ENCODE measurements at regions not wholly inside any gene's neighbourhood (a gene's known extent, or its start where the extent isn't known, plus 50 kb on each side); places are given as distances from the start of the nearest gene placed in this dataset.

GRCh38 chr1:98575955-98576354 is 85.6 kb upstream of the SNX7 start:
- no peak overlapping the region for H3K27ac ChIP-seq (ENCODE audit: low read depth in 1 of 2, low read length in 2 of 2)
- ChIA-PET POLR2A (no interaction called here), CTCF (no interaction called here)
- DNase-seq (no peak), ATAC-seq (ENCODE audit: poor library complexity) (no peak)
- H3K4me1 Mint-ChIP-seq (ENCODE audit: low read depth), result no peaks in the 10 kb centered on the region
- no peaks in the 10 kb centered on the region for H3K27me3 ChIP-seq (ENCODE audit: control insufficient read depth in 1 of 2, insufficient read depth in 2 of 2, low read length in 2 of 2)
- peaks cover 4% of the 10 kb centered on the region for H3K9me3 Mint-ChIP-seq
- no peaks in the 10 kb centered on the region for H3K9me3 ChIP-seq (ENCODE audit: control insufficient read depth in 1 of 2, insufficient read depth in 1 of 2, low read length in 2 of 2)
- intact Hi-C loops (cut with DNase I, micrococcal nuclease), result no loop called here
- H3K4me1 ChIP-seq (ENCODE audit: insufficient read depth, low read length), result no peaks in the 10 kb centered on the region
- H3K36me3 ChIP-seq (ENCODE audit: insufficient read depth, low read length), result no peaks in the 10 kb centered on the region
- H3K36me3 Mint-ChIP-seq (ENCODE audit: low read depth), result no peaks in the 10 kb centered on the region
- H3K4me3 ChIP-seq (ENCODE audit: low read length), result no peak overlapping the region
- H3K4me3 Mint-ChIP-seq, result no peak overlapping the region
- H3K27me3 Mint-ChIP-seq, result no peaks in the 10 kb centered on the region
- no peak overlapping the region for H3K27ac Mint-ChIP-seq
- no peak for TF ChIP-seq CTCF (IDR thresholded peaks at IDR 0.05)

- no peaks in the 10 kb centered on the region for H3K27me3 ChIP-seq (ENCODE audit: control insufficient read depth in 1 of 2, insufficient read depth in 2 of 2, low read length in 2 of 2)
- peaks cover 0 to 4% of the 10 kb centered on the region in 2 experiments for H3K9me3 ChIP-seq (ENCODE audit: control insufficient read depth in 1 of 2, insufficient read depth in 1 of 2, low read length in 2 of 2)
- CTCF ChIA-PET, result no interaction called here
- no peaks in the 10 kb centered on the region for H3K27me3 Mint-ChIP-seq
- peaks cover 7% of the 10 kb centered on the region for H3K9me3 Mint-ChIP-seq
- no peak for DNase-seq
- no peak for ATAC-seq (ENCODE audit: poor library complexity)
- no peak overlapping the region for H3K4me3 Mint-ChIP-seq
- no peaks in the 10 kb centered on the region for H3K36me3 Mint-ChIP-seq (ENCODE audit: low read depth)
- no peak overlapping the region for H3K27ac ChIP-seq (ENCODE audit: low read depth in 1 of 2, low read length in 2 of 2)
- no peak overlapping the region for H3K27ac Mint-ChIP-seq
- intact Hi-C loops (cut with DNase I, micrococcal nuclease), result no loop called here
- TF ChIP-seq CTCF (IDR thresholded peaks at IDR 0.05), result no peak
- no peaks in the 10 kb centered on the region for H3K4me1 Mint-ChIP-seq (ENCODE audit: low read depth)
- H3K4me1 ChIP-seq (ENCODE audit: insufficient read depth, low read length), result no peaks in the 10 kb centered on the region
- POLR2A ChIA-PET, result no interaction called here
- no peaks in the 10 kb centered on the region for H3K36me3 ChIP-seq (ENCODE audit: insufficient read depth, low read length)
- H3K4me3 ChIP-seq (ENCODE audit: low read length), result no peak overlapping the region
Measured at GRCh38 chr1:98565951-98566350, 95.6 kb upstream of the SNX7 start.

GRCh38 chr1:98559291-98559690 is 102.2 kb upstream of the SNX7 start:
- ATAC-seq (ENCODE audit: poor library complexity), result no peak
- ChIA-PET POLR2A (no interaction called here), CTCF (no interaction called here)
- H3K27ac Mint-ChIP-seq, result no peak overlapping the region
- Histone ChIP-seq H3K27ac (ENCODE audit: low read depth in 1 of 2, low read length in 2 of 2) (no peak overlapping the region), H3K27me3 (ENCODE audit: control insufficient read depth in 1 of 2, insufficient read depth in 2 of 2, low read length in 2 of 2) (no peaks in the 10 kb centered on the region), H3K4me3 (ENCODE audit: low read length) (no peak overlapping the region), H3K9me3 (ENCODE audit: control insufficient read depth in 1 of 2, insufficient read depth in 1 of 2, low read length in 2 of 2) (peaks cover 0 to 4% of the 10 kb centered on the region in 2 experiments), H3K4me1 (ENCODE audit: insufficient read depth, low read length) (no peaks in the 10 kb centered on the region), H3K36me3 (ENCODE audit: insufficient read depth, low read length) (no peaks in the 10 kb centered on the region)
- no peaks in the 10 kb centered on the region for H3K27me3 Mint-ChIP-seq
- no peak overlapping the region for H3K4me3 Mint-ChIP-seq
- no peaks in the 10 kb centered on the region for H3K4me1 Mint-ChIP-seq (ENCODE audit: low read depth)
- intact Hi-C loops (cut with DNase I, micrococcal nuclease), result no loop called here
- peaks cover 9% of the 10 kb centered on the region for H3K9me3 Mint-ChIP-seq
- TF ChIP-seq CTCF (IDR thresholded peaks at IDR 0.05), result no peak
- no peak for DNase-seq
- no peaks in the 10 kb centered on the region for H3K36me3 Mint-ChIP-seq (ENCODE audit: low read depth)

Measured in CD4-positive, alpha-beta T cell (primary cell).